WI38 (cell line): ENCODE measurements at regions not wholly inside any gene's neighbourhood (a gene's known extent, or its start where the extent isn't known, plus 50 kb on each side); places are given as distances from the start of the nearest gene placed in this dataset.

Source experiments
- H3K4me3 ChIP-seq: 2 replicates; pipeline ENCODE4 v1.5.1; 2011; ENCODE audit warnings: low read depth, mild to moderate bottlenecking, control low read depth, low read length
- TF ChIP-seq, protein P1 (sequence below): IDR thresholded peaks from 2 replicates; pipeline ENCODE4 v1.5.1; 2012; ENCODE audit warnings: low read depth, mild to moderate bottlenecking, control low read depth, low read length

DNA sequence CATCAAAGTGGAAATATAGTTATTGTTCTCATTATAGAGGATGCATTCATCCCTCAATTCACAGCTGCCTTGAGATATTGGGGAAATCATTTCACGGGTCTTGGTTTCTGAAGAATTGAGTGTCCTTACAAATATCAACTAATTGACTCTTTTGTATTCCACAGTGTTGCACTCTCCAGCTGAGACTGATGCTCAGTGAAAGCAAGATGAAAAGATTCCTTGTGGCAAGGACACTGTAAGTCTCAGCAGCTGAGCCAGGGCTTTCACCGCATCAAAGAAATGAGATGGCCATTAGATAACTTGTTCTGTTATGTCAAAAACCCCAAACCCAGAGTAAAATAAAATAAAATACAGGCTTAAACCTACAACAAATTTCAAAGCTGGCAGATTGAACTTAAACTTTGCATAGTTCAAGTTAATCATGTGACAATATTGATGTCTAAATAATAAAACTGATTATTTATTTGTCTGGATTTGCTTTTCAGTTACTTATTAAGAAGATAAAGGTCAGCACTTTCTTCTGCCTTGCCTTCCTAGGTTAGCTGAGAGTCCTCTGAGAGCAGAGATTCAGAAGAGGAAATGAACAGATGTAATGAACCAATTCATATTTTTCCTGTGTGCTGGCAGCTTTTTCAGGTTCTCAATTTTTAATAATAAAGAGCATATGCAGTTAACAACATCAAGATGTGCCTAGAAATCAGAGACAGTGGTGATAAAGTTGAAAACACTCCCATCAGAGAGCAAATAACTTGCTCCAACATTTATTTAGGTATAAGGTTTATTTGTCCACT, 82.4 kb upstream of the SMLR1 start:
- TF ChIP-seq, protein P1, sequence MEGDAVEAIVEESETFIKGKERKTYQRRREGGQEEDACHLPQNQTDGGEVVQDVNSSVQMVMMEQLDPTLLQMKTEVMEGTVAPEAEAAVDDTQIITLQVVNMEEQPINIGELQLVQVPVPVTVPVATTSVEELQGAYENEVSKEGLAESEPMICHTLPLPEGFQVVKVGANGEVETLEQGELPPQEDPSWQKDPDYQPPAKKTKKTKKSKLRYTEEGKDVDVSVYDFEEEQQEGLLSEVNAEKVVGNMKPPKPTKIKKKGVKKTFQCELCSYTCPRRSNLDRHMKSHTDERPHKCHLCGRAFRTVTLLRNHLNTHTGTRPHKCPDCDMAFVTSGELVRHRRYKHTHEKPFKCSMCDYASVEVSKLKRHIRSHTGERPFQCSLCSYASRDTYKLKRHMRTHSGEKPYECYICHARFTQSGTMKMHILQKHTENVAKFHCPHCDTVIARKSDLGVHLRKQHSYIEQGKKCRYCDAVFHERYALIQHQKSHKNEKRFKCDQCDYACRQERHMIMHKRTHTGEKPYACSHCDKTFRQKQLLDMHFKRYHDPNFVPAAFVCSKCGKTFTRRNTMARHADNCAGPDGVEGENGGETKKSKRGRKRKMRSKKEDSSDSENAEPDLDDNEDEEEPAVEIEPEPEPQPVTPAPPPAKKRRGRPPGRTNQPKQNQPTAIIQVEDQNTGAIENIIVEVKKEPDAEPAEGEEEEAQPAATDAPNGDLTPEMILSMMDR: no peak
- no peak overlapping the region for H3K4me3 ChIP-seq

DNA sequence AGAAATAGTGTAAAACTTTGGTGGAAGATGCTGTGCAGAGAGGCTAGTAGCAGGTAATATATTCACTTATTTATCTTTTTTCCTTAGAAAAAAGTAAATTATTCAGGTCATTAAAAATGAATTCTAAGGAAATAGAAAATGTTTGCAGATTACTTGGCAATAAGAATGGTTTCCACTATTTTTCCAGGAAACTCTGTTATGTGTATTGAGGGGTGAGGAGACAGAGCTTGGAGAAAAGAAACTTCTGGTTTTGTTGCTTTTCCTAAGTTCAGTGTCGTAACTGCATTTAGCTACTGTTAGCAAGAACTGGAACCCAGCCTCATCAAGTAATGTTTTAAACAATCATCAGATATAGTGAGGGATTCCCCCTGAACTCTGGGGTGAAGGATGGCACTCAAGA, 79.2 kb upstream of the SMLR1 start:
- TF ChIP-seq, protein P1: no peak
- H3K4me3 ChIP-seq: no peak overlapping the region

DNA sequence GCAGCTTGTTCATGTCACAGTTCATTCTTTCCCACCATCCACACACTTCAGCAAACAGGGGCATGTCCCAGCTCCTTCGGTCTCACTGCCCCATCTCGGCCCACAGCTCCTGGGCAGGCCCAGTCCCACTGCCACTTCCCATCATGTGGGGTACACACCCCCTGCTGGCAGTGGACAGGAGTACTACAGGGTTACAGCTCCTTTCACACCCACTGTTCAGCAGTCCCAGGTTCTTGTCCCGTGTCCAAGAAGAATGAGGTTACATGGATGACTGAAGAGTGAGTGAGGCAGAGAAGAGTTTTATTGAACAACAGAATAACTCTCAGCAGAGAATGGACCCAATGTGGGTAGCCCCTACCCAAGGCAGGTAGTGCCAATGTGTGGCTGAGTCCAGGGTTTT, 77.8 kb upstream of the SMLR1 start:
- TF ChIP-seq, protein P1: no peak
- H3K4me3 ChIP-seq: no peak overlapping the region

DNA sequence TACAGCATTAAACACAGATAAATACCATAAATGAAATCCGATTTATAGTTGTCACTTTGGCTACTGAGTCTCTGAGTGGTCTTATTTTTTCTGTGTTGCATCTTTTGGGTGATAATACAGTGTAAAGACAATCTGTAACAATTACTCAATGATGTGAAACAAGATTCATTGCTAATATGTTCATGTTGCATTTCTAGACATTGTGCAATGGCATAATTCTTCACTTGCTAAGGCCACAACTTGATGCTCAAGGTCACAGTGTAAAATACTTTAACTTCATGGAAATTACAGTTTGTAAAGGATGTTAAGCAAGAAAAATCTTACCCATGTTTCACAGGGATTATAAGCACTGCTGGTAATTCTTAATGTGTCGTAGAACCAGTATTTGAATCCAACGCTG, 74.9 kb upstream of the SMLR1 start:
- H3K4me3 ChIP-seq: no peak overlapping the region
- TF ChIP-seq, protein P1: no peak

DNA sequence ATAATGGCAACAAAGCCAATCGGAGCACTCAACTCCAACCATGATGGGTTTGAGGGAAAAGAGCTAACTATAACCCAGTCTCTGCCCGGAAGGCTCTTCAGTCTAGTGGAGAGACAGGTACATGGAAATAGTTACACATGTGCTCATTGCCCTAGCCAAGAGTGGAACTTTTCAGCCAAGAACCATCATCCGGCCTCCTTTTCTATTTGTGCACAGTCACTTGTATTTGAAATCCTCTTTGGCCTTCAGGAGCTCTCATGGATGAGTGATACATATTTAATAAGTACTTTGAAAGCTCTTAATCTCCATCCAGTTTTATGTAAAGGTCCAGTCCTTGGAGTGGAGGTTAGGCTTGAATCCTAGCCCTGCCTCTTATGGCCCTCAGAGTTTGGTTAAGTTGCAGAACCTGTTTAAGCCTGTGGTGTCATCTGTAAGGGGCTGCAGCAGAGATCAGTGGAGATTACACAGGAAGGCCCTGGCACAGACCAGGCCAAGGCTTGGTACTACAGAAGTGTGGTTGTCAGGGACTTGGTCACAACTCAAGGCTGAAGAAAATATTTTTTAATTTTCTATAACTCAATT, 72.3 kb upstream of the SMLR1 start:
- TF ChIP-seq, protein P1: no peak
- H3K4me3 ChIP-seq: no peak overlapping the region

DNA sequence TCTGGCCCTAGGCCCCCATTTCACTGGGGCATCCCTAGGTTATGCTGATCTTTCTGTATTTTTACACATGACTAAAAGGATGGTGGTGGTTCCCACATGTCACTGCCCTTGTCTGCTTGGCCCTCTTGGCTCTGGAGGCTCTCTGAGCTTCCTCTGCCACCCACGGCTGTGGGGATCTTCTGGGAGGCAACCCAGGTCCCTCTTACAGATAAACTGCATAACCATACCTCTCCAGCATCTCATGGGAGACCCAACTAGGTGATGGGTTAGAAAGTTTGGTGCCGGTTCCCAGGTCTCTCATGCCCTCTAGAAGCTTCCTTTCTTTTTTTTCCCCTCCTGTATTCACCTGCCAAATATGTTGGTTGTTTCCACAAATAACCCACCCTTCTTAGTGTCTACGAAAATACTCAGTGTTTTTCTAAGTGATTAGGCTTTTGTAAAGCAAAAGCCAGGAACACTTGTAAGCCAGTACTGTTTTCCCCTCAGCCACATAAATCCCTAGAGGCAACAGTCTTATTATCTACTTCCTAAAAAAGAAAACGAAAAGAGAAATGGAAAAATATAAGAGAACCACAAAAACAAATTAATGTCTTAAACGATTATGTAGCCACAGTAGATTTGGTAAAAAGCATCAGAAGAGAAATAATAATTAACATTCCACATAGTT, 71.7 kb upstream of the SMLR1 start:
- no peak overlapping the region for H3K4me3 ChIP-seq
- TF ChIP-seq, protein P1: no peak

DNA sequence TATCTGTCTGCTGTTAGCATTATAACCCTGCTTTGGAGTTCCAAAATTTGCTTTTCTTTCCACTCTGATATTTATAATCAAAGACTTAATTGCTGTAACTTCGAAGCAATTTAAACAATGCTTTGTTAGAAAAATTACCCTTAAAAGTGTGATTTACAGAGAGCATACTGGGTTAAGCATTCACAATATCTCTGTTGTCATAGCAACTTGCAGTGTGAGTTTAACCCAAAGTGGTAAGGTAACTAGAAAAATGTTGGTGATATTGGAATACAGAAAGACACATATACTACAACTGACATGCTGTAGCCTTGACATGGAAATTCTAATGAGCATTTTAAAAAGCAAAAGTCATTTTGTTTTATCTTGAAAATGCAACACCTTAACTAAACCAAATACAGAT, 70.4 kb upstream of the SMLR1 start:
- no peak overlapping the region for H3K4me3 ChIP-seq
- TF ChIP-seq, protein P1: no peak
